Kidney (tissue), 13 donors: ENCODE measurements at regions not wholly inside any gene's neighbourhood (a gene's known extent, or its start where the extent isn't known, plus 50 kb on each side); places are given as distances from the start of the nearest gene placed in this dataset.

Source experiments
- DNase-seq, 5 donors: peaks; one replicate each; pipeline ENCODE4 v3.0.0-alpha.2; 2013 to 2020
- FAIRE-seq: peaks from 2 replicates; lab custom pipeline; 2012; peaks lifted over from hg19 to GRCh38; lab: Jason Lieb, UNC
- H3K27ac ChIP-seq, 2 donors: one replicate each; pipeline ENCODE4 v1.7.0; 2013; ENCODE audit warnings: low read depth in 2 of 2, low read length in 2 of 2, inconsistent platforms in 1 of 2
- H3K27me3 ChIP-seq: one replicate; pipeline ENCODE4 v1.7.1; 2013; ENCODE audit warnings: low read length, inconsistent platforms; ENCODE audit not compliant: control insufficient read depth, insufficient read depth
- H3K36me3 ChIP-seq, 3 donors: one replicate each; pipeline versions ENCODE4 v1.7.0 to v1.7.1; 2013; ENCODE audit warnings: low read length in 3 of 3, control low read depth in 1 of 3, inconsistent platforms in 1 of 3; ENCODE audit not compliant: insufficient read depth in 3 of 3, control insufficient read depth in 2 of 3
- H3K4me1 ChIP-seq, 3 donors: one replicate each; pipeline versions ENCODE4 v1.7.0 to v1.7.1; 2013; ENCODE audit warnings: low read length in 3 of 3, inconsistent platforms in 1 of 3, low read depth in 1 of 3; ENCODE audit not compliant: control insufficient read depth in 2 of 3, insufficient read depth in 2 of 3
- H3K4me3 ChIP-seq, 3 donors: one replicate each; pipeline versions ENCODE4 v1.7.0 to v1.8.1; 2013; ENCODE audit warnings: low read length in 3 of 3, control low read depth in 1 of 3, inconsistent platforms in 1 of 3
- H3K9ac ChIP-seq, 3 donors: one replicate each; pipeline versions ENCODE4 v1.7.0 to v1.7.1; 2013; ENCODE audit warnings: low read length in 3 of 3, control low read depth in 1 of 3, inconsistent platforms in 1 of 3
- H3K9me3 ChIP-seq, 3 donors: one replicate each; pipeline versions ENCODE4 v1.7.0 to v1.7.1; 2013; ENCODE audit warnings: low read length in 3 of 3, control low read depth in 1 of 3, inconsistent platforms in 1 of 3; ENCODE audit not compliant: control insufficient read depth in 2 of 3, insufficient read depth in 1 of 3
- CTCF ChIP-seq: IDR thresholded peaks from 3 replicates; pipeline ENCODE4 v1.5.1; 2012; ENCODE audit warnings: mild to moderate bottlenecking, moderate library complexity, borderline replicate concordance; ENCODE audit not compliant: insufficient read depth; ENCODE audit errors: extremely low read depth
- intact Hi-C: fragments of 100-400 bp; cut with DNase I; formaldehyde crosslinking; loops from one replicate; pipeline ENCODE4 v1.11.1; 2022
- donor health status: control.
- donor health status: control.
- donor health status: control.
- donor health status: control.
- donor health status: control.
- donor health status: DM: yes; HTN: yes; CAD: no.
- donor health status: Normal renal cell carcinoma (clear cell type).

GRCh38 chr17:55575058-55575636, 63.9 kb upstream of the SMIM36 start:
- H3K9me3 ChIP-seq: no peaks in the 10 kb centered on the region
- no peaks in the 10 kb centered on the region for H3K27me3 ChIP-seq
- H3K4me3 ChIP-seq: no peak overlapping the region
- FAIRE-seq (no peak), DNase-seq (no peak)
- no peaks in the 10 kb centered on the region for H3K36me3 ChIP-seq
- H3K9ac ChIP-seq: no peak overlapping the region
- intact Hi-C loops: no loop called here
- H3K4me1 ChIP-seq: peaks cover 0 to 5% (median 2%) of the 10 kb centered on the region in 3 donors
- no peak overlapping the region for H3K27ac ChIP-seq
- TF ChIP-seq CTCF: no peak

- intact Hi-C loops: no loop called here
- no peak for TF ChIP-seq CTCF
- H3K9ac ChIP-seq: no peak overlapping the region
- no peak overlapping the region for H3K27ac ChIP-seq
- no peak overlapping the region for H3K4me3 ChIP-seq
- no peaks in the 10 kb centered on the region for H3K9me3 ChIP-seq
- peaks cover 0 to 5% (median under 1%) of the 10 kb centered on the region in 3 donors for H3K4me1 ChIP-seq
- no peak for DNase-seq
- H3K36me3 ChIP-seq: no peaks in the 10 kb centered on the region
- no peaks in the 10 kb centered on the region for H3K27me3 ChIP-seq
- no peak for FAIRE-seq
Measured at GRCh38 chr17:55572599-55572998, 61.3 kb upstream of the SMIM36 start.

GRCh38 chr17:55572139-55572538, 60.9 kb upstream of the SMIM36 start:
- intact Hi-C loops: no loop called here
- DNase-seq (no peak), FAIRE-seq (no peak)
- H3K27me3 ChIP-seq: no peaks in the 10 kb centered on the region
- H3K36me3 ChIP-seq: no peaks in the 10 kb centered on the region
- H3K4me3 ChIP-seq: no peak overlapping the region
- no peak overlapping the region for H3K27ac ChIP-seq
- no peaks in the 10 kb centered on the region for H3K9me3 ChIP-seq
- TF ChIP-seq CTCF: no peak
- peaks cover 0 to 5% (median 0%) of the 10 kb centered on the region in 3 donors for H3K4me1 ChIP-seq
- no peak overlapping the region for H3K9ac ChIP-seq

GRCh38 chr17:55571095-55571494, 59.8 kb upstream of the SMIM36 start:
- intact Hi-C loops: no loop called here
- FAIRE-seq (no peak), DNase-seq (no peak)
- TF ChIP-seq CTCF: no peak
- Histone ChIP-seq H3K4me1 (no peaks in the 10 kb centered on the region), H3K9me3 (no peaks in the 10 kb centered on the region), H3K9ac (no peak overlapping the region), H3K4me3 (no peak overlapping the region), H3K27me3 (no peaks in the 10 kb centered on the region), H3K27ac (no peak overlapping the region), H3K36me3 (no peaks in the 10 kb centered on the region)
